ENCODE measurements at regions not wholly inside any gene's neighbourhood (a gene's known extent, or its start where the extent isn't known, plus 50 kb on each side); places are given as distances from the start of the nearest gene placed in this dataset.
"Not testable (repeated sequence)": the region's sequence is repeated elsewhere in the genome, so short reads cannot be mapped to it uniquely, and the experiment has no call there.

- DNase-seq (ENCODE audit: low read depth in 3 of 3, low spot score in 2 of 3), result no peak
Observed at GRCh38 chr13:109985871-109986450, 199.6 kb upstream of the IRS2 start.

GRCh38 chr13:109983447-109983846, 197.1 kb upstream of the IRS2 start:
- no peak for DNase-seq (ENCODE audit: low read depth in 3 of 3, low spot score in 2 of 3)

DNA sequence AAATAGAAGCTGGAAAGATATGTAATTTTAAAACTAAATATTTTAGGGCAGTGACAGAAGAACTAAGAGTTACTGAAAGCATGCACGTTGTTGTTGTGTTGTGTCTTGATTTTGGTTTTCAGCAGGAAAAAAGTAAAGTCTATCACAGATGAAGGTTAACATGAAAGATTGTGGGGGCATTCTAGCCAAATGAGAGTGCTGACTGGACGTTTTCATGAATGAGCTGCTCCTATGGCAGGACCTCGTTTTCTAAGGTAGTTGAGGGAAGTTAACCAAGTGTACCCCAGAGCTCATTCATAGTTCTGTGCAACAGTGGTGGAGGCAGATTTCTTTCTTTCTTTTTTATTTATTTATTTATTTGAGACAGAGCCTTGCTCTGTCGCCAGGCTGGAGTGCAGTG, 194.6 kb upstream of the IRS2 start:
- DNase-seq (ENCODE audit: low read depth in 3 of 3, low spot score in 2 of 3), result no peak

DNA sequence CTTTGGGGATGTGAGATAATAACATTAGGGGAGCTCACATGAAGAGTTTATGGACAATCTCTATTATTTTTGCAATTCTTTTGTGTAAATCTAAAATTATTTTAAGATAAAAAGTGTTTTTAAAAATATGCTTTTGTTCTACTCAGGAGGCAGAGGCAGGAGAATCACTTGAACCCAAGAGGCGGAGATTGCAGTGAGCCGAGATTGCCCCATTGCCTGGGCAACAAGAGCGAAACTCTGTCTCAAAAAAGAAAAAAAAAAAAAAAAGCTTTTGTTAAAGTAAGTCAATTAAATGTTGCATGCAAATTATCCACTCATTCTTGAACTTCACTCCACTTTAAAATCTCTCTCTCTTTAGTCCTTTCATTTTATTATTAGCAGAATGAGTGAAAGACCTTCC, 193.3 kb upstream of the IRS2 start:
- DNase-seq (ENCODE audit: low read depth in 3 of 3, low spot score in 2 of 3), result not testable (repeated sequence)

GRCh38 chr13:109979228-109979627, 192.8 kb upstream of the IRS2 start:
- no peak for DNase-seq (ENCODE audit: low read depth in 3 of 3, low spot score in 2 of 3)

- DNase-seq (ENCODE audit: low read depth in 3 of 3, low spot score in 2 of 3), result no peak
Observed at GRCh38 chr13:109977212-109977968, 191.0 kb upstream of the IRS2 start.

GRCh38 chr13:109976206-109976997, 190.0 kb upstream of the IRS2 start:
- no peak for DNase-seq (ENCODE audit: low read depth in 3 of 3, low spot score in 2 of 3)

DNA sequence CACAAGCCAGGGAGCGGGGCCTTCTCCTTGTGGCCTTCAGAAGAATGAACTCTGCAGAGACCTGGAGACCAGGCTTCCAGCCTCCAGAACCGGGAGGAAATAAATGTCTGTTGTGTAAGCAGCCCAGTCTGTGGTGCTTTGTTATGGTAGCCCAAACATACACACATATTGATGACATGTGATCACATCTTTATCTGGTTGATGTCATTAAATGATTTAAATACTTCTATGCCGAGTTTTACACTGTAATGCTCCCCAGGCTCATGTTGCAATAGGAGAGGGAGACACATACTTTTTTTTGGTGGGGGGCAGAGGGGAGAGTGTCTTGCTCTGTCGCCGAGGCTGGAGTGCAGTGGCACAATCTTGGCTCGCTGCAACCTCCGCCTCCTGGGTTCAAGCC, 188.0 kb upstream of the IRS2 start:
- DNase-seq (ENCODE audit: low read depth in 3 of 3, low spot score in 2 of 3), result no peak

DNA sequence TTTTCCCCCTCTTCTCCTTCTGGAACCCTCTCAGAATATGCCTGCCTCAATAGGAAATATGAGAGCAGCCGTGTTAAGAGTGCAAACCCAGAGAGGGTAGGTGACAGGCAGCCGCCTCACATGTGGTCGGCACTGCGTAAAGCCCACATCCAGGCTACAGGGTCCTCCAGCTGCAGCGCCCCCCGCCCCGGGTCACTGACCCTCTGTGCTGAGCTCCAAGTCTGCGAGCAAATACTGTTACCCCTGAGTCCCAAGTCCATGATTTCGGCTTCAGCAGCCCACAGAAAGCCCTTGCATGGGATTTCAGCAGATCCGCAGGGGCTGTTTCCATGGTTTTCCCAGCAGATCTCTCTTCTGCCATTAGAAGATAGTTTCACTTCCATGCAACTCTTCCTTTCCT, 186.9 kb upstream of the IRS2 start:
- no peak for DNase-seq (ENCODE audit: low read depth in 3 of 3, low spot score in 2 of 3)

- DNase-seq (ENCODE audit: low read depth in 3 of 3, low spot score in 2 of 3), result no peak
Observed at GRCh38 chr13:109971456-109972090, 185.2 kb upstream of the IRS2 start.

- no peak for DNase-seq (ENCODE audit: low read depth in 3 of 3, low spot score in 2 of 3)
Observed at GRCh38 chr13:109971006-109971405, 184.6 kb upstream of the IRS2 start.

DNA sequence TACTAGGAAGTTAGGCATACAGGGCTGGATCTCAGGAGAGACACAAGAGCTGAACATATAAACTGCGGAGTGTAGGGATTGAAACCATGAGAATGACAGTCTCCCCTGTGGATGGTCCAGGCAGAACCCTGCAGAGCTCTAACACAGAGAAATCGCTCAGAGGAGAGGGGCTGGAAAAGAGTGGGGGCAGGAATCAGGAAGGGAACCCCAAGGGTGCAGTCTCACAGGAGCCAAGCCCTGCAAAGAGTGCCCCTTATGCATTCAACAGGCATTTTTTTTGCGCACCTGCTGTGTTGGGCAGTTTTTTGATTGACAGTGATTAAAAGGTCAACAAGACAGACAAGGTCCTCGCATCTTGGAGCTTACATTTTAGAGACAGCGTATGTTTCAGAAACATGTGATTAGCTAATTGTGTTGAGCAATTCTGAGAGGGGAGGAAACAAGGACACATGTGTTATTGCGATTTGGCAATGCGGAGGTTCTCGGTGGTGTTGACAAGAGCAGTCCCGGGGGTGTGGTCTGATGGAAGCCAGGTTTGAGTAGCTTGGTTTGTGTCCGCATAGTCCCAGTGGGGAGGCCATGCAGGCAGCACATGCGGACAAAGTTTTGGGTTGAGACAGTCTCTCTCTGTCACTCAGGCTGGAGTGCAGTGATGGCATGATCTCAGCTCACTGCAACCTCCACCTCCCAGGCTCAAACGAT, 182.6 kb upstream of the IRS2 start:
- DNase-seq (ENCODE audit: low read depth in 3 of 3, low spot score in 2 of 3), result no peak

GRCh38 chr13:109963960-109964563, 177.7 kb upstream of the IRS2 start:
- no peak for DNase-seq (ENCODE audit: low read depth in 3 of 3, low spot score in 2 of 3)

GRCh38 chr13:109963384-109963783, 177.0 kb upstream of the IRS2 start:
- DNase-seq (ENCODE audit: low read depth in 3 of 3, low spot score in 2 of 3), result no peak

- no peak for DNase-seq (ENCODE audit: low read depth in 3 of 3, low spot score in 2 of 3)
Observed at GRCh38 chr13:109959903-109960302, 173.5 kb upstream of the IRS2 start.

GRCh38 chr13:109957875-109958274, 171.5 kb upstream of the IRS2 start:
- no peak for DNase-seq (ENCODE audit: low read depth in 3 of 3, low spot score in 2 of 3)

- DNase-seq (ENCODE audit: low read depth in 3 of 3, low spot score in 2 of 3), result no peak
Observed at GRCh38 chr13:109955598-109955997, 169.2 kb upstream of the IRS2 start.

GRCh38 chr13:109954441-109954840, 168.1 kb upstream of the IRS2 start:
- no peak for DNase-seq (ENCODE audit: low read depth in 3 of 3, low spot score in 2 of 3)

DNA sequence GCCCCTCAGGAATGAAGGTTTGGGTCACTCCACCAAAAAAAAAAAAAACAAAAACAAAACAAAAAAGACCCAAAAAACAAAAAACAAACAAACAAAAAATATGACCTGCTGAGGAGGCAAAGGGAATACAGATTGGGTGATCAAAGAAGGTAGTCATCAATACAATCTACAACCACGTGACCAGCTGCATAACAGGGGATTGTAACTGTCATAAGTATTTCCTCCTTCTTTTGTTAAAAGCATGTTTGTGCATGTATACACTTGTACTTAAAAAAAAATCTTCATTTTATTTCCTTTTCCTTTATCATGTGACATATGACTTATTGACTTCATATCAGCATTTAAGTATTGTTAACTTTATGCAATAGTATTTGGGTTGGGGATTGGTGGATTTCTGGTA, 165.1 kb upstream of the IRS2 start:
- no peak for DNase-seq (ENCODE audit: low read depth in 3 of 3, low spot score in 2 of 3)

- no peak for DNase-seq (ENCODE audit: low read depth in 3 of 3, low spot score in 2 of 3)
Observed at GRCh38 chr13:109949397-109949796, 163.0 kb upstream of the IRS2 start.
